GM19328 (cell line): ENCODE measurements at regions not wholly inside any gene's neighbourhood (a gene's known extent, or its start where the extent isn't known, plus 50 kb on each side); places are given as distances from the start of the nearest gene placed in this dataset.

Experiments used
- ATAC-seq: cut with Tn5 transposase; IDR thresholded peaks from one replicate; pipeline ENCODE4 v1.9.1; 2021; ENCODE audit warnings: mild to moderate bottlenecking, moderate library complexity; ENCODE audit not compliant: unreplicated experiment

DNA sequence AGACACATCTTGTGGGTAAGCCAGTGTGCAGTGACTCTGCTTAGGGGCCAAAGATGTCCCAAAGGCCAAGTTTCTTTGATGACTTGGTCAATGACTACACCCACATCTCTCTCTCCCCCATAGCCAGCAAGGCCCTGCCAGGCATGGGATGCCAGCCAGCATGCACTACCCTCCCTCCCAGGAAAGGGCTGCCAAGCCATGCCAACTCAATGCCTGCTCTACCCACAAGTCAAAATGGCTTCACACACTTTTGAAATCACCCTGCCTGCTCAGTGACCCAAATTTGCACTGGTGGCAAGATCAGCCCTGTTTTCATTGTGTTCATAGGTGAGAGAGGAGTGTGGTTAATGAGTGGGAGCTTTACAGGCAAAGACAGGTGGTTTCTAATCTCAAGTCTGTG, 112.5 kb downstream of the MATN1 start:
- ATAC-seq = no peak

DNA sequence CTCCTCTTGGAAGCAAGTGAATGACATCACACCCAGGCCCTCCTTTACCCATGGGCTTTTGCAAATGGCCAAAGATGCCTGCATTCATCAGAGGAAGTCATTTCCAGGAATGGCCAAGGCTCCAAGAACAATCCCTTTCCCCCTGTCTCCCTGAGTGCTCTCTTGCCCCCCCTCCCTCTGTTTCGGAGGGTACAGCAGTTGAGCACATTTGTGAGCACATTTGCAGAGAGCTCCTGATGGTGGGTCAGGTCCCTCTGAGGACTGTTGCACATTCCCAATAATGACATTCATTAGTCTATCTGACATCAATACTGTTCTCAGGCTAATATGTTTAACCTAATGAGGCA, 113.4 kb downstream of the MATN1 start:
- ATAC-seq = no peak

DNA sequence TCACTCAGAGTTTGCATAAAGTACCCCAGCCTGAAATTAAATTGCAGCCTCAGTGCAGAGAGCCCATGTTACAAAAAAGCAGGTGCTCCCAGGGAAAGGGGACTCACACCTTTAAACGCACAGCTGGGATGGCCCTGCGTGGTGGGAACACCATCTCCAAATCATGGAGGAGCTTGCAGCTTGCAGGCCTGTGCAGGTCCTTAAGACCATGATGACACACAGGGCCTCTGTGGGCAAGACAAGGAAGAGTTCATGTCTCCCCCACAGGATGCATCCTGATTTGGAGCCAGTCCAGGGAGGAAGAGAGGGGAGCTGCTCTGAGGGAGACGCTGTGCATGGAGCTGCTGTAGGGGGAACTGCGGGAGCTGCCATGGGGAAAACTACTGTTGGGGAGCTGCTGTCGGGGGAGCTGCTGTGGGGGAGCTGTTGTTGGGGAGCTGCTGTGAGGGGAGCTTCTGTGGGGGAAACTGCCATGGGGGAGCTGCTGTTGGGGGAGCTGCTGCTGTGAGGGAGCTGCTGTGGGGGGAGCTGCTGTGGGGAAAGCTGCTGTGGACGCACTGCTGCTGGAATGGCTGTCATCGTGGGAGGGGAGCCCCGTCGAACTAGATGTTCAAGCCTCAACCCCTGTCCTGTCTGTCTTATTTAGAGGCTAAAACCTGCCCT, 113.9 kb downstream of the MATN1 start:
- ATAC-seq = no peak

DNA sequence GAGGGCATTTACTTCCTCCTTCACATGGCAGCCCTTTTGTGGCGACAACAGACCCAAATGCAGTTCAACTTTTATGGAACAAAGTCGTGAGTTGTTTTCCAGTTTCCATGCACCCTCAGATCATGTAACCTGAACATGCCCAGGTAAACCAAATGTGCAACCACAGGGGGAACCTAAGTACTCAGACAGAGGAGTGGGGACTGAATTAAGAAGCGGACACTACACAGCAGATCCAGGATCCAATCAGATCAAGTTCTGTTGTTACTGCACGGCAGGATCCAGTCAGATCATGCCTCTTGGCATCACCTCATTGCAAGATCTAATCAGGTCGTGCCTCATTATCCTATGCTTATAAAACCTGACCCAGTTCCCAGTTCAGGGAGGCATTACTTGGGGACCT, 115.7 kb downstream of the MATN1 start:
- ATAC-seq = no peak

DNA sequence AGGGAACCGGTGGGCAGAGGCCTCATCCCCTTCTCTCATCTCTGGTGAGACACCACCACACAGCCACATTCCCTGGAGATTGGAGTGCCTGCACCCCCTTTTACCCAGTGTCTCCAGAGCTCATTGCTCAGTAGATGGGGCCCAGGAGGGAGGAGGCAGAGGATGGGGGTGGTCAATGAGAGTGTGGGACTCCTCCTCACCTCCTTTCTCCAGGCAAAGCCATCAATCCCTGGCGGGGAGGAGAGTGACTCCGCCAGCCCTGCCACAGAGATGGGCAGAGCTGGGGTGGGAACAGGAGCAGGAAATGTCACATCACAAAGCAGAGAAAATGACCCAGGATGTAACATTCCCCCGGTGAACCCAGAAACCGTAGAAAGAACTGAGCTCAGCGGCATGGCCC, 117.2 kb downstream of the MATN1 start:
- no peak for ATAC-seq

DNA sequence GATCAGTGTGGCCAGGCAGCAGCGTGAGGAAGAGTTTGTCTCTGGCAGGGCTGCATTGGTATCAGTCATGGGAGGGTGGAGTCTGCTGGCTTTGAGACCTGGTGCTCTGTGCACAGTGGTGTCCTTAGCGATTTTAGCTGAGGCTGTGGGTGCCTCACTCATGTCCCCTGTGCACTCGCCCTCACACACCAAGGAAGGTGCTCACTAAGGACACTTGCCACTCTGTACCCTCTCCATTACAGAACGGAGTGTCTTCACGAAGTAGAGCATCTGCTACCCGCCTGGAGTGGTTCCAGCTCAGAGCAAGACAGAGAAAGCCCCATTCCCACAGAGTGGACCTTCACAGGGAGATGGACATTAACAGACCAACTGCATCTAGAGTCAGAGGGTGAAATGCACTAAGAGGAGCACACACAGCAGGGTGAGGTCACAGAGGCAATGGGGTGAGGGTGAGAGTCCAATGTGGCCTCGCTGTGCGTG, 117.9 kb downstream of the MATN1 start:
- no peak for ATAC-seq

DNA sequence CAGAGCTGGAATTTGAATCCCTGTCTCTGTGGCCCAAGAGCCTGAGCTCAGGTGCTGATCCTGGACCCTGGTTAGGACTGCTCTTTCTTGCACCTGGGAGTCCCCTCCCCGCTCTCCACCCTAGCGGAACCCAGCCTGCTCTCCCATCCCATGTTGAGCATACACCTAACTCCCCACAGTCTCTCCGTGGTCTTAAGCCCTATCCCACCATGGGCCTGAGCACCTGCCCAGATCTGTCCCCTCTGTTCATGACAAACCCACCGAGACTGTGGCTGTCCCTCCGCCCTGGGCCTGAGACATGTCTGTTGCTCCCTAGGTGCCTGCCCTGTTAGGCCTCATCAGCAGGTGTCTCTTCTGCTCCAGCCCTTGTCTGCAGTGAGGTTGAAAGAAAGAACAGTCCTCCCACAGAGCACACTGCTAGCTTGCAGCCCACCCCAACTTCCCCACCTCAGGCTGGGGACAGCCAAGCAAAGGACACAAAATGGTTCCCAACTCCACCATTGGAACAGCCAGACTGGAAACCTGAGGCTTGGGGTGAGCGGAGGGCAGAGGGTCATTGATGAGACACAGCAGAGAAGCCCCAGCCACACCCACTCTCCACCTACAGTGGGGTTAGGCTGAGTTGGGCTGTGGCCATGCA, 118.5 kb downstream of the MATN1 start:
- no peak for ATAC-seq

DNA sequence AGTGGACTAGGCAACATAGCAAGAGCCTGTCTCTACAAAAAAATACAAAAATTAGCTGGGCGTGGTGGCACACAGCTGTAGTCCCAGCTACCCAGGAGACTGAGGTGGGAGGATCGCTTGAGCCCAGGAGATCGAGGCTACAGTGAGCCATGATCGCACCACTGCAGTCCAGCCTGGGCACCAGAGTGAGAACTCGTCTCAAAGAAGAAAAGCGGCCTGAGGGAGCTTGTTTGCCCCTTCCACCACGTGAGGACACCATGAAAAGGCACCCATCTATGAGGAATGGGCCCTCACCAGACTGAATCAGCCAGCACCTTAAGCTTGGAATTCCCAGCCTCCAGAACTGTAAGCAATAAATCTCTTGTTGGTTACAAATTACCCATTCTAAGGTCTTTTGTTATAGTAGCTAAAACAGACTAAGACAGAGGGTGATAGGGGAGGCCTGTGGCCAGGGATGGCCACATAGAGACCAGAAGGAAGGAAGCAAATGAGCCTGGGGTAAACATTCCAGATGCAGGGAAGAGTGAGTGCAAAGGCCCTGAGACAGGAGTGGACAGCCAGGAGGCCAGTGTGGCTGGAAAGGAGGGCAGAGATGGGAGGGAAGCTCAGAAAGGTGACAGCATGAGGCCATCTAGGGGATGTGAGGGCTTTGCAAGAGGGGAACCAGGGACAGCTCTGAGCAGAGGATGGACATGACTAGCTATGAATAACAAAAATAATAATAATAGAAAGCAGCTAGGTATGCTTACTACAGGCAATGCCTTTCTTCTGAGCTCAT, 120.1 kb downstream of the MATN1 start:
- no peak for ATAC-seq

DNA sequence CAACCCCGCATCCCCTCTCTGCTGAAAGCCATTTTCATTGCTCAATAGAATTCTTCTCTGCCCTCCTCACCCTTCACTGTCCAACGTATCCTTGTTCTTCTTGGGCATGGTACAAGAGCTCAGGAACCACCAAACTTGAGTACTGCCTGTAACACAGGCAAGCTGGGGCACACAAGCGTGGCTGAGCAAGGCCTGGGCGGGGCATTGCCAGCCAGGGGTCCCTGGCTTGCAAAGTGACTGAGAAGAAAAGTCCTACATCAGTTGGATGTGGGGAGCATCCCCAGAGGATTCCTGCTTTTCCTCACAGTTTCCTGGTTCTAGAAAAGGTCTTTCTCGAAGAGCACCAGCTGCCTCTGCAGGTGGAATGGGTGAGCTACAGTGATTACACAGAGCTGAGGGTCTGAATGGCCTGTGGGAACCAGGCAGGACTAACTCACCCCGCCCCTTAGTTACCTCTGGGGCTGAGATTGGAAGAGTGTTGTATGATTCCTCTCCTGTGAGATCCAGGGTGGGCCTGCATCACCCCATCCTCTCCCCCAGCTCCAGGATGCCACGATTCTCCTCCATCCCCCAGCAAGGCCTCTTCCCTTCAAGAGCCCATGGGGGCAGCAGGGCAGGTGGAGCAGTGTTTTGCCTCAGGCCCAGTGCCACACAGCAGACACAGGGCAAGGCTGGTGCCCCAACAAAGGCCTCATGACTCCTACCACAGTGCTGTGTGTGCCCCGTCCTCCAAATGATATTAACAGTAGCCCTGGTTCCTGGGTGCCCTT, 121.9 kb downstream of the MATN1 start:
- ATAC-seq = no peak

DNA sequence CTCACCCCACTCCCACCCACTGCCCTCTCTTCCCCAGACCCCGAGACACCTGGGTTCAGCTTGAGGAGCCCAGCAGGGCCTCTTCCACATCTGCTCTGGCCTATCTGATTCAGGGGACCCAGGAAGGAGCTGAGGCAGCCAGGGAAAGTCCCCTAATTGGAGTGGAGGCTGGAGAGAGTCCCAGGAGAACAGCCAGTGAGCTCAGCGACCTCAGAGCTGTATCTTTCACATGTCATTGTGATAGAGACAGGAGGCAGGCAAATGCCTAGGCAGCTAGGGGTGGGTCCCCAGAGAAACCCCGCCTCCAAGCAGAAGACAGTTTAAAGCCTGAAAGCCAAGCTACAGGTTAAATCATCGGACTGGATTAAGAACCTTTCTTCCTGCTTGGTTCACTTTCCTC, 122.7 kb downstream of the MATN1 start:
- ATAC-seq = no peak

DNA sequence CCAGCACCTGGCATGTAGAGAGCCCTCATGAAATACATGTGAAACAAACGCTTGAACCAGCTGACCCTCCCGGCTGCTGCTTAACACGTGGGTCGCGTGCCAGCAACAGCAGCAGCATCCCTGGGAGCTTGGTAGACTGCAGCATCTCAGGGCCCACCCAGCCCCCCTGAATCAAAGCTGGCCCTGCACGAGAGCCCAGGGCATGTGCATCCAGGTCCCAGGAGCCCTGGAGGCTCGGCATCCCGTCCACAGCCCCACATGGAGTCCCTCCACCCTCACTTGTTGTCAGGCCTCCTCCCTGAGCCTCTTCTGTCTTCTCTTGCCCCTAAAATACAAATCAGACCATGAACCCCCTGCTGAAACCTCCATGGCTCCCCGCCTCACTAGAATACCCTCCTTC, 123.1 kb downstream of the MATN1 start:
- no peak for ATAC-seq

DNA sequence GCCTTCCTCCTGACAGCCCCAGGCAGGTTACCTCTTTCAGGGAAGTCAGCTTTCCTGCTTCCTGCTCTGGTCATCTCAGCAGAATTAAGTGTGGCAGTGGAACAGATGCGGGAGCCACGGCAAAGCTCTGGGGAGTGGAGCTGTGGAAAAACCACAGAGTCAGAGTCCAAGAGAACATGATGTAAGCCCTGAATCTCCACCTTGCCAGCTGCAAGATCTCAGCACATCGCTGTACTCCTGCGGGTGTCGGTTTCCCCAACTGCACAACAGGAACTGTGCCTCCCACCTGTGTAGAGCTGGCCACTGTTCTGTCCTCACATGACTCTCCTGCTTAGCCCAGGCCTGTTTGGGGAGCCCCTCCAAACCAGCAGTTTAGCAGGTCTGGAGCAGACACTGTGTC, 123.7 kb downstream of the MATN1 start:
- no peak for ATAC-seq

DNA sequence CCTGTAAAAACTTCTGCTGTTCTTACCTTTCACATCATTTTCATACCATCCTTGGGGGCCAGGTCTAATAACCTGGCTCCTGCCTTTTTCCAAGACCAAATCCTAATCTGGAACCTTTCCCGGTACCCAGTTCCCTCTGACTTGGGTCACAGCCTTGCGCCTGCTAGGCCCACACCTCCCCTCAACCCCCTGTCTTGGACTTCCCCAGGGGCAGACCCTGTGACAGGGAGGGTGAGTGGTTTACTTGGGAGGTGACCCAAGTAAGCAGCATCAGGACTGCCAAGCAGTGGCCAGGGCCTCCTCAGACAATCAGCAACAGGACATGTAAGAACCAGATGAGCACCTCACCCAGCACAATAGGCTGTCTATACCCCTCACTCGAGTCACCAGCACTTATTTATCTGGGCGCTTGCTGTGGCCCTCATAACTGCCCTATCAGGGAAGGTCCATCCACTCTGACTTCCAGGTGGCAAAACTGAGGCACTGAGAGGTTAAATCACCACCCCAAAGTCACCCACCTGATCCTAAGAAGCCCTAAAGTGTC, 124.7 kb downstream of the MATN1 start:
- no peak for ATAC-seq

DNA sequence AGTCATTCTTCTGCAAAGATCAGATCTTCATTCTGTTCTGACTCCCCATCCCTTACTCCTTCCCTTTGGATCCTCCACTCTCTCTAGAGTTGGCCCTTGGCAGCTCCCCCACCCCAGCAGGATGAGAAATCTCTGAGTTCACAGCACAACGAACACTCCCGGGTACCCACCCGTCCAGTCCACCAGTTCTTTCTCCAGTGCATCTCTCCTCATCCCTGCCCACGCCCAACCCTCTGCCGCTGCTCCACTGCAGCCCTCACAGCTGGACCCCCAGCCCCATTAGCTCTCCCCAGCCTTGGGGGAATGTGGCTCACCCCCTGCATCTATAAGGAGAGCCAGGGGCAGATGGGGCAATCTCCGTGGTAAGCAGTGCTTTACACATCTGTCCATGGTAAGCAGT, 125.7 kb downstream of the MATN1 start:
- no peak for ATAC-seq

DNA sequence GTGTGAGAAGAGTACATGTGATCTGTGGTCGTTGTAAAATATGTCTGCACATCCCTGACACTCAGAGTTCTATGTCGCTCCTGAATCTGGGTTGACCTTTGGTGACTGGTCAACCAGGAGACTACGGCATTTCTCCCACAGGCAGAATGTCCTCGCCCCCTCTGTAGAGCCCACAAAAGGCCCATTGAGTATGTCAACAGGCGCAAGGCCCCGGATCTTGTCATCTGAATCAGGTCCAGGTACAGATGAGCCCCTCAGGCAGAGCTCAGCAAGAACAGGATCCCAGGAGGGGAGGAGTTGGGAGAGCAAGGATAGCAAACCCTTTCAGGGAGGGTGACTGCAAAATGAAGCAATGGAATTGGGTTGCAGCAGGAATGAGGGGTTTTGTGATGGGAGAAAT, 126.5 kb downstream of the MATN1 start:
- no peak for ATAC-seq

DNA sequence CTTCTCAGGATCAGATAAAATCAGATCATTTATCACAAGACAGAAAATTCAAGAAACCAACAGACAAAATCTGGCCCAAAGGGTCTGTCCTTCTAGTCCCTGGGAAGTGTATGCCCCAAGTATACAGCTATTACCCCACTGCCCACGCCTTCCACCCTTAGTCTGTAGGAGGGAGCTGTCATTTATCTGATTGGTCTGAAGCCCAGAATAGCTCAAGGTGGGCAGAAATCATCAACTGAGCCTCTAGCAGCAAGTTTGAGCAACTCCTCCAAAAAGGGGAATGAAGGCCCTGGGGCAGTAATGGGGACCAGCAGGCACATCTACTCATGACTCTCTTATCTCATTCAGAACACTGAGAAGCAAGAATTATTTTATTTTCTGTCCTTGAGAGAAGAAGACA, 126.9 kb downstream of the MATN1 start:
- ATAC-seq = no peak

DNA sequence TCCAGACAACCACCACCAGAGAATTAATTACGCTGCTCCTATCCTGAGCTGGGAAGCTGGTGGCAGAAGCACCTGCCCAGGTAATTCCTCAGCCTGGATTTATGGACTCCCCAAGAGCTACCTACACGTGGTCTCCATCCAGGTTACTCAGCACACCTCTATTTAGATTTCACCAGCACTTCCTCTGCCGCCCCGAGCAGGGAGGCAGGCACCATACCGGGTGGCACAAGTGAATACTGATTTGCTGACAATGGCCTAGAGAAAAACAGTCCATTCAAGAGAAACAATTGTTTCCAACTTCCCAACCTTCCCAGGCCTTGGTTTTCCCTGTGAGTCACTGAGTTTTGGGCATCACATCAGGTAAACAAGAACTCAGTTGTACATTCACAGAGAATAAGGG, 134.3 kb downstream of the MATN1 start:
- ATAC-seq = no peak

DNA sequence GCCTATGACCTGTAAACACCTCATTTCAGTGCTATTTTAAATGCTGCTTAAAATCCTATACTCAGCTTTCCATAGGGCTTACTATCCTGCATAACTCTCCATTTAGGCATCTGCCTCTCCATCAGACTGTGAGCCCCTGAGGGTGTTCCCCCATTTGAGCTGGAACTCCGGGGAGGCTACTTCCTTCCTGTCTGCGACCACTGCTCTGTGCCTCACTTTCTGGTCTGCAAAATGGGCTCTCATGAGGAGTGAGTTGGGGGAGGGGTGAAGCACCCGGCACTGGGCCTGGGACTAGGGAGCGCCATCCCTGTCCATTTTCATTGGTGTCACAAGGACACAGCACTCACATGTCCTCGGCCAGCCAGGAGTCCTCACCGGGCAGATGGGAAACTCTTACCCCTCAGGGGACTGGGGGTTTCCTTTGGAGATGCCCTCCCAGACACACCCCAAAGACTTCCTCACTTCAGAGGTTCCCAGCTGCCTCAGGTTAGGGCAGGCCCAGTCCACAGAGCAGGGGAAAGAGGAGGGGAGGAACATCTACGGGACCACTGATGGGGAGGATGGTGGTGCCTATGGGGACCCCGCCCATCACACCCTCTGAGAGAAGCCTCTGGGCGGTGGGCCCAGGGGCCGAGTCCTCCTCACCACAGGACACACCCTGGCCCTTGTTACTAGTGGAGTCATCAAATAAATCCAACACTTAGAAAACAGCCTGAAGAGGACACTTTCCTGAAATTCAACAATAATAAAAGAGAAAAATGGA, 134.9 kb downstream of the MATN1 start:
- ATAC-seq = no peak

DNA sequence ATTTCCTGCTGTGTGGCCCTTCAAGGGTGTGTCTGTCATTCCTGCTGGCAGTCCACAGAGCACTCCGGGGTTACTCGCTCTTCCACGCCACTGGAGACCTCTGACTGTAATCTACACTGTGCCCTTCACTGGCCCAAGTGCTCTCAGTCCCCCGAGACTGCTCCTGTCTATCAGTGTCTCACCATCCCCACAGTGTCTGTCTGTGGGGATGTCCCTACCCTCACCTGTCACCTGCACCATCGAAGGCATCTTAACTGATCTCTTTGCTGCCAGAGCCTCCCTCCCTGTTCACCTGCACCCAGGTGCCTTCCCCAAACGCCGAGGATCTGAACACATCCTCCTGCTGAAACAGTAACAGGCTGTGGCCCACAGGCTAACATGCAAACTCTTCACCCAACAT, 136.7 kb downstream of the MATN1 start:
- no peak for ATAC-seq

DNA sequence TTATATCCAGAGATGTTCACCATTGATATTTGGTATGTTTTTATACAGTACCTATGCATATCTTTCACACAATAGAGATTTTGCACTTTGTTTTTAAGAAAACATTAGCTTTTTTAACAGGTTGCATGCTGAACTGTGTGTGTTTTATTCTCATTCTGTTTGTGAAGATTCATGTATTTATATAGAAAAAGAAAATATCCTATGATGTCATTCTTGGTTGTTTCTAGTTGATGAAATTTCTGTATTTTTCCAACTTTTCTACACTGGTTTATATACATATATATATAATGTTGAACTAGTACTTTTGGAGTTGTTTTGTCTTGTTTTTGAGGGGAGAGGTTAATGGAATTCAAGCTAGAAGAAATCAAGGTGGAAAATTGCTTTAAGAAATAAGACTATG, 143.8 kb downstream of the MATN1 start:
- ATAC-seq = no peak

DNA sequence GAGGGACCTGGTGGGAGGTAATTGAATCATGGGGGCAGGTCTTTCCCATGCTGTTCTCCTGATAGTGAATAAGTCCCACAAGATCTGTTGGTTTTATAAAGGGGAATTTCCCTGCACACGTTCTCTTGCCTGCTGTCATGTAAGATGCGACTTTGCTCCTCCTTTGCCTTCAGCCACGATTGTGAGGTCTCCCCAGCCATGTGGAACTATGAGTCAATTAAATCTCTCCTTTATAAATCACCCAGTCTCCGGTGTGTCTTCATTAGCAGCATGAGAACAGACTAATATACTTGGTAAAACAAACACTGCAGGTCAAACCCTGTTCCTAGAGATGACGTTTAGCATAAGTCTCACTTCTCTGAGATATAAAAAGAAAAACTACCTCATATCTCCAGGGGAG, 148.3 kb downstream of the MATN1 start:
- no peak for ATAC-seq
